Mucosa of descending colon (tissue), 3 donors: ENCODE measurements at regions not wholly inside any gene's neighbourhood (a gene's known extent, or its start where the extent isn't known, plus 50 kb on each side); places are given as distances from the start of the nearest gene placed in this dataset.

ENCODE experiments used
- ATAC-seq: fragments of 200-7000 bp; cut with Tn5 transposase; one replicate; pipeline ENCODE4 v1.9.1; 2020; ENCODE audit warnings: mild to moderate bottlenecking, moderate library complexity
- DNase-seq, 3 donors: peaks; one replicate each; pipeline ENCODE4 v3.0.0-alpha.2; 2020
- H3K36me3 ChIP-seq: fragments of 200-600 bp; one replicate; pipeline ENCODE4 v1.8.0; 2021; ENCODE audit warnings: low read depth, mild to moderate bottlenecking
- H3K4me1 ChIP-seq: fragments of 200-600 bp; one replicate; pipeline ENCODE4 v1.8.0; 2021; ENCODE audit warnings: low read depth, mild to moderate bottlenecking
- H3K4me3 ChIP-seq: fragments of 200-600 bp; one replicate; pipeline ENCODE4 v1.8.0; 2021; ENCODE audit warnings: mild to moderate bottlenecking
- H3K9me3 ChIP-seq: fragments of 200-600 bp; one replicate; pipeline ENCODE4 v1.8.0; 2021; ENCODE audit warnings: mild to moderate bottlenecking
- CTCF ChIP-seq: fragments of 200-600 bp; IDR thresholded peaks from one replicate; pipeline ENCODE4 v1.8.0; 2022; ENCODE audit warnings: antibody characterized with exemption, mild to moderate bottlenecking
- intact Hi-C, 2 donors: fragments of 100-400 bp; cut with DNase I in 1 of 2; cut with micrococcal nuclease in 1 of 2; formaldehyde crosslinking; loops; one replicate each; pipeline versions ENCODE4 v1.11.0 to v1.11.1; 2022; cut with DNase I, micrococcal nuclease
- donor health status: DM: no; HTN: no; CAD: no; lungs with moderate emphysema.
- donor health status: DM: no; HTN: no; CAD: no.
- donor health status: DM: no; HTN: yes; CAD: no.

- intact Hi-C loops, result no loop called here
- ATAC-seq, result no peak
- no peak overlapping the region for H3K4me3 ChIP-seq
- no peaks in the 10 kb centered on the region for H3K36me3 ChIP-seq
- no peaks in the 10 kb centered on the region for H3K9me3 ChIP-seq
- no peaks in the 10 kb centered on the region for H3K4me1 ChIP-seq
- TF ChIP-seq CTCF, result no peak
- no peak for DNase-seq
Measured at GRCh38 chr15:60191821-60192220, 187.7 kb downstream of the FOXB1 start.

- no peak for DNase-seq
- no peak for TF ChIP-seq CTCF
- no peaks in the 10 kb centered on the region for H3K36me3 ChIP-seq
- intact Hi-C loops, result no loop called here
- no peaks in the 10 kb centered on the region for H3K9me3 ChIP-seq
- H3K4me1 ChIP-seq, result no peaks in the 10 kb centered on the region
- ATAC-seq, result no peak
- H3K4me3 ChIP-seq, result no peak overlapping the region
Measured at GRCh38 chr15:60195611-60196010, 191.5 kb downstream of the FOXB1 start.

GRCh38 chr15:60204131-60204885 lies 193.5 kb downstream of the ANXA2 start:
- no peaks in the 10 kb centered on the region for H3K36me3 ChIP-seq
- no peaks in the 10 kb centered on the region for H3K9me3 ChIP-seq
- ATAC-seq (no peak), DNase-seq (no peak)
- TF ChIP-seq CTCF, result no peak
- intact Hi-C loops, result no loop called here
- no peaks in the 10 kb centered on the region for H3K4me1 ChIP-seq
- H3K4me3 ChIP-seq, result no peak overlapping the region

- intact Hi-C loops, result no loop called here
Measured at GRCh38 chr15:60208709-60209108, 189.1 kb downstream of the ANXA2 start.

GRCh38 chr15:60212536-60212935 lies 185.2 kb downstream of the ANXA2 start:
- Histone ChIP-seq H3K9me3 (no peaks in the 10 kb centered on the region), H3K4me1 (no peaks in the 10 kb centered on the region), H3K36me3 (no peaks in the 10 kb centered on the region), H3K4me3 (no peak overlapping the region)
- intact Hi-C loops, result no loop called here
- ATAC-seq (no peak), DNase-seq (no peak)
- no peak for TF ChIP-seq CTCF

More at GRCh38 chr15:60208709-60209108, 189.1 kb downstream of the ANXA2 start:
- Histone ChIP-seq H3K9me3 (no peaks in the 10 kb centered on the region), H3K4me3 (no peak overlapping the region), H3K4me1 (no peaks in the 10 kb centered on the region), H3K36me3 (no peaks in the 10 kb centered on the region)
- TF ChIP-seq CTCF, result no peak
- DNase-seq (no peak), ATAC-seq (no peak)
